Dermis blood vessel endothelial cell (primary cell): ENCODE measurements at regions not wholly inside any gene's neighbourhood (a gene's known extent, or its start where the extent isn't known, plus 50 kb on each side); places are given as distances from the start of the nearest gene placed in this dataset.
"Not testable (repeated sequence)": the region's sequence is repeated elsewhere in the genome, so short reads cannot be mapped to it uniquely, and the experiment has no call there.

ENCODE experiments used
- DNase-seq: peaks from one replicate; pipeline ENCODE4 v3.0.0; 2010

- no peak for DNase-seq
Measured at GRCh38 chr2:22420076-22420475, 964.9 kb upstream of the KLHL29 start.

- no peak for DNase-seq
Measured at GRCh38 chr2:22442051-22442450, 942.9 kb upstream of the KLHL29 start.

GRCh38 chr2:22444281-22444680 lies 940.7 kb upstream of the KLHL29 start:
- DNase-seq = no peak

GRCh38 chr2:22449696-22450095 lies 935.3 kb upstream of the KLHL29 start:
- no peak for DNase-seq

GRCh38 chr2:22450831-22451230 lies 934.1 kb upstream of the KLHL29 start:
- DNase-seq = no peak

GRCh38 chr2:22454826-22455485 lies 930.0 kb upstream of the KLHL29 start:
- no peak for DNase-seq

- no peak for DNase-seq
Measured at GRCh38 chr2:22458440-22458839, 926.5 kb upstream of the KLHL29 start.

- DNase-seq = not testable (repeated sequence)
Measured at GRCh38 chr2:22475103-22475502, 909.9 kb upstream of the KLHL29 start.

GRCh38 chr2:22478329-22478728 lies 906.6 kb upstream of the KLHL29 start:
- DNase-seq = no peak

- DNase-seq = no peak
Measured at GRCh38 chr2:22481486-22482259, 903.3 kb upstream of the KLHL29 start.

GRCh38 chr2:22483036-22483435 lies 901.9 kb upstream of the KLHL29 start:
- no peak for DNase-seq

GRCh38 chr2:22485486-22485885 lies 899.5 kb upstream of the KLHL29 start:
- DNase-seq = no peak

- DNase-seq = no peak
Measured at GRCh38 chr2:22486343-22486742, 898.6 kb upstream of the KLHL29 start.

- DNase-seq = no peak
Measured at GRCh38 chr2:22487036-22487435, 897.9 kb upstream of the KLHL29 start.

- no peak for DNase-seq
Measured at GRCh38 chr2:22487541-22487940, 897.4 kb upstream of the KLHL29 start.

GRCh38 chr2:22491442-22491841 lies 893.5 kb upstream of the KLHL29 start:
- no peak for DNase-seq

GRCh38 chr2:22494156-22494555 lies 890.8 kb upstream of the KLHL29 start:
- DNase-seq = no peak

- no peak for DNase-seq
Measured at GRCh38 chr2:22497064-22497463, 887.9 kb upstream of the KLHL29 start.

- no peak for DNase-seq
Measured at GRCh38 chr2:22497789-22498188, 887.2 kb upstream of the KLHL29 start.

- no peak for DNase-seq
Measured at GRCh38 chr2:22499082-22499839, 885.7 kb upstream of the KLHL29 start.

GRCh38 chr2:22500555-22500935 lies 884.4 kb upstream of the KLHL29 start:
- DNase-seq = no peak

GRCh38 chr2:22501851-22502250 lies 883.1 kb upstream of the KLHL29 start:
- DNase-seq = no peak

- no peak for DNase-seq
Measured at GRCh38 chr2:22513563-22513962, 871.4 kb upstream of the KLHL29 start.

GRCh38 chr2:22517141-22517540 lies 867.8 kb upstream of the KLHL29 start:
- DNase-seq = no peak
